ENCODE measurements at regions not wholly inside any gene's neighbourhood (a gene's known extent, or its start where the extent isn't known, plus 50 kb on each side); places are given as distances from the start of the nearest gene placed in this dataset.

DNA sequence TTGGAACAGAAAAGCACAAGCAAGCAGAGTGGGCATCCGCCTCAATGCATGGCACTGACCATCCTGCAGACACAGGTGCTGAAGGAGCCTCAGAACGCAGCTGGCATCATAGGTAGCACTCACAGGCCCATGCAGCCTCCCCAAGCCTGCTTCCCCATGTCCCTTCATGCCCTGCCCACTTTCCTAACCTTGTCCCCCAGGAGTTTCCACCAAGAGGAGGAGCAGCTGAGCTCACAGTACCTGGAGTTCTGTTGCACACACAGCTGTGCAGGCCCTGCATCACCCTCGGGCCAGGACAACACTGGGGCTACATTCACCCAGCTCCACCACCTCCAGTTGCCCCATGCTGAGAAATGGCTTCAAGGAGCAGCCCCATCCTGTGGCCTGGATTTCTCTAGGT, 83.4 kb downstream of the SETD4 start:
- Histone ChIP-seq H4K20me1 (ENCODE audit: insufficient read depth, low read length) (no peaks in the 10 kb centered on the region), H3K4me1 (ENCODE audit: control insufficient read depth in 1 of 2, insufficient read depth in 2 of 2, low read length in 2 of 2) (no peaks in the 10 kb centered on the region), H3K4me2 (replicated peaks; ENCODE audit: extremely low read depth, low read length, poor library complexity, severe bottlenecking) (no peak overlapping the region), H3K27ac (ENCODE audit: low read depth in 1 of 2, low read length in 2 of 2) (no peak overlapping the region), H3K9ac (ENCODE audit: insufficient read depth, low read length, poor library complexity, severe bottlenecking) (no peak overlapping the region), H3K4me3 (replicated peaks in 1 of 3; ENCODE audit: low read depth in 2 of 3, low read length in 3 of 3) (no peak overlapping the region), H2AFZ (ENCODE audit: insufficient read depth, low read depth, low read length, poor library complexity, severe bottlenecking) (no peak overlapping the region), H3K27me3 (ENCODE audit: control insufficient read depth in 2 of 2, insufficient read depth in 2 of 2, low read length in 2 of 2) (peaks cover 0 to 2% of the 10 kb centered on the region in 2 donors), H3K36me3 (replicated peaks in 1 of 2; ENCODE audit: control insufficient read depth in 1 of 2, insufficient read depth in 2 of 2, low read length in 2 of 2) (no peaks in the 10 kb centered on the region), H3K79me2 (ENCODE audit: insufficient read depth, low read length) (no peaks in the 10 kb centered on the region), H3K9me3 (replicated peaks in 1 of 2; ENCODE audit: control insufficient read depth in 1 of 2, insufficient read depth in 1 of 2, low read length in 2 of 2) (peaks cover 6 to 8% of the 10 kb centered on the region in 2 donors)
- no peak overlapping the region for H3K4me3 Mint-ChIP-seq
- TF ChIP-seq, protein P1, sequence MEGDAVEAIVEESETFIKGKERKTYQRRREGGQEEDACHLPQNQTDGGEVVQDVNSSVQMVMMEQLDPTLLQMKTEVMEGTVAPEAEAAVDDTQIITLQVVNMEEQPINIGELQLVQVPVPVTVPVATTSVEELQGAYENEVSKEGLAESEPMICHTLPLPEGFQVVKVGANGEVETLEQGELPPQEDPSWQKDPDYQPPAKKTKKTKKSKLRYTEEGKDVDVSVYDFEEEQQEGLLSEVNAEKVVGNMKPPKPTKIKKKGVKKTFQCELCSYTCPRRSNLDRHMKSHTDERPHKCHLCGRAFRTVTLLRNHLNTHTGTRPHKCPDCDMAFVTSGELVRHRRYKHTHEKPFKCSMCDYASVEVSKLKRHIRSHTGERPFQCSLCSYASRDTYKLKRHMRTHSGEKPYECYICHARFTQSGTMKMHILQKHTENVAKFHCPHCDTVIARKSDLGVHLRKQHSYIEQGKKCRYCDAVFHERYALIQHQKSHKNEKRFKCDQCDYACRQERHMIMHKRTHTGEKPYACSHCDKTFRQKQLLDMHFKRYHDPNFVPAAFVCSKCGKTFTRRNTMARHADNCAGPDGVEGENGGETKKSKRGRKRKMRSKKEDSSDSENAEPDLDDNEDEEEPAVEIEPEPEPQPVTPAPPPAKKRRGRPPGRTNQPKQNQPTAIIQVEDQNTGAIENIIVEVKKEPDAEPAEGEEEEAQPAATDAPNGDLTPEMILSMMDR (IDR thresholded peaks at IDR 0.05): no peak
- no peak overlapping the region for H3K27ac Mint-ChIP-seq
- 84% methylated on average over 3 of the region's 3 CpGs for WGBS (ENCODE audit: insufficient coverage)
- peaks cover 12 to 17% (median 14%) of the 10 kb centered on the region in 3 donors for H3K27me3 Mint-ChIP-seq (ENCODE audit: low read depth in 3 of 3)
- no peak for DNase-seq
- intact Hi-C loops (cut with micrococcal nuclease): no loop called here
- H3K36me3 Mint-ChIP-seq: no peaks in the 10 kb centered on the region
- H3K4me1 Mint-ChIP-seq: no peaks in the 10 kb centered on the region
- H3K9me3 Mint-ChIP-seq: peaks cover 1 to 16% (median 10%) of the 10 kb centered on the region in 7 donors

DNA sequence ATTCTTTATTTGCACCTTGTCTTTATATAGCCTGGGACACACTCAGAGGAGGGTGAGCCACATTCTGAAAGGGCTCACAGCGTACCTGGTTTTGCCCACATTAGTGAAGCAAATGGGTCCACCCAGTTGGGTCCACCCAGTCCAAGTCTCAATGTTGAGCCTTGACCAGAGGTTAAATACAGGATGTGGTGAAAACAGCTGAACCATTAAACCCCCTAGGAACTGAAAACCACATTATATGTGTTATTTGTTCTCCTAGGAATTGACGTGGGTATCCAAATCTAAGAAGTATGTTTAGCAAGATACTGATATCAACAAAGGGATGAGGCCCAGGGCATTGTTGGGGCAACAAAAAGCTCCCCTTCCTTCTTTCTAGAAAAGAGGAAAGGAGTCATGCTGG, 83.8 kb downstream of the SETD4 start:
- Histone ChIP-seq H3K4me2 (replicated peaks; ENCODE audit: extremely low read depth, low read length, poor library complexity, severe bottlenecking) (no peak overlapping the region), H2AFZ (ENCODE audit: insufficient read depth, low read depth, low read length, poor library complexity, severe bottlenecking) (no peak overlapping the region), H3K4me3 (replicated peaks in 1 of 3; ENCODE audit: low read depth in 2 of 3, low read length in 3 of 3) (no peak overlapping the region), H4K20me1 (ENCODE audit: insufficient read depth, low read length) (no peaks in the 10 kb centered on the region), H3K36me3 (replicated peaks in 1 of 2; ENCODE audit: control insufficient read depth in 1 of 2, insufficient read depth in 2 of 2, low read length in 2 of 2) (no peaks in the 10 kb centered on the region), H3K27me3 (ENCODE audit: control insufficient read depth in 2 of 2, insufficient read depth in 2 of 2, low read length in 2 of 2) (peaks cover 0 to 2% of the 10 kb centered on the region in 2 donors), H3K9me3 (replicated peaks in 1 of 2; ENCODE audit: control insufficient read depth in 1 of 2, insufficient read depth in 1 of 2, low read length in 2 of 2) (peaks cover 6 to 8% of the 10 kb centered on the region in 2 donors), H3K9ac (ENCODE audit: insufficient read depth, low read length, poor library complexity, severe bottlenecking) (no peak overlapping the region), H3K4me1 (ENCODE audit: control insufficient read depth in 1 of 2, insufficient read depth in 2 of 2, low read length in 2 of 2) (no peaks in the 10 kb centered on the region), H3K79me2 (ENCODE audit: insufficient read depth, low read length) (no peaks in the 10 kb centered on the region), H3K27ac (ENCODE audit: low read depth in 1 of 2, low read length in 2 of 2) (no peak overlapping the region)
- intact Hi-C loops (cut with micrococcal nuclease): no loop called here
- Mint-ChIP-seq H3K36me3 (no peaks in the 10 kb centered on the region), H3K4me3 (no peak overlapping the region), H3K4me1 (no peaks in the 10 kb centered on the region), H3K9me3 (peaks cover 1 to 16% (median 10%) of the 10 kb centered on the region in 7 donors), H3K27ac (no peak overlapping the region), H3K27me3 (ENCODE audit: low read depth in 3 of 3) (peaks cover 9 to 15% (median 13%) of the 10 kb centered on the region in 3 donors)
- 100% methylated on average over 1 of the region's 2 CpGs for WGBS (ENCODE audit: insufficient coverage)
- TF ChIP-seq, protein P1 (IDR thresholded peaks at IDR 0.05): no peak
- no peak for DNase-seq

All from CD14-positive monocyte (primary cell).